Lower leg skin (tissue), 3 donors: ENCODE measurements at regions not wholly inside any gene's neighbourhood (a gene's known extent, or its start where the extent isn't known, plus 50 kb on each side); places are given as distances from the start of the nearest gene placed in this dataset.
"Not testable (repeated sequence)": the region's sequence is repeated elsewhere in the genome, so short reads cannot be mapped to it uniquely, and the experiment has no call there.

ENCODE experiments used
- POLR2A ChIP-seq, 2 donors: fragments of 450-650 bp; IDR thresholded peaks; one replicate each; pipeline ENCODE4 v1.6.1; 2016 to 2017; ENCODE audit warnings: antibody characterized with exemption in 2 of 2, mild to moderate bottlenecking in 1 of 2, moderate library complexity in 1 of 2
- TF ChIP-seq, protein P1 (sequence below), 3 donors: fragments of 450-650 bp; IDR thresholded peaks; one replicate each; pipeline ENCODE4 v1.5.1; 2016; ENCODE audit warnings: antibody characterized with exemption in 3 of 3, mild to moderate bottlenecking in 3 of 3, moderate library complexity in 2 of 3

DNA sequence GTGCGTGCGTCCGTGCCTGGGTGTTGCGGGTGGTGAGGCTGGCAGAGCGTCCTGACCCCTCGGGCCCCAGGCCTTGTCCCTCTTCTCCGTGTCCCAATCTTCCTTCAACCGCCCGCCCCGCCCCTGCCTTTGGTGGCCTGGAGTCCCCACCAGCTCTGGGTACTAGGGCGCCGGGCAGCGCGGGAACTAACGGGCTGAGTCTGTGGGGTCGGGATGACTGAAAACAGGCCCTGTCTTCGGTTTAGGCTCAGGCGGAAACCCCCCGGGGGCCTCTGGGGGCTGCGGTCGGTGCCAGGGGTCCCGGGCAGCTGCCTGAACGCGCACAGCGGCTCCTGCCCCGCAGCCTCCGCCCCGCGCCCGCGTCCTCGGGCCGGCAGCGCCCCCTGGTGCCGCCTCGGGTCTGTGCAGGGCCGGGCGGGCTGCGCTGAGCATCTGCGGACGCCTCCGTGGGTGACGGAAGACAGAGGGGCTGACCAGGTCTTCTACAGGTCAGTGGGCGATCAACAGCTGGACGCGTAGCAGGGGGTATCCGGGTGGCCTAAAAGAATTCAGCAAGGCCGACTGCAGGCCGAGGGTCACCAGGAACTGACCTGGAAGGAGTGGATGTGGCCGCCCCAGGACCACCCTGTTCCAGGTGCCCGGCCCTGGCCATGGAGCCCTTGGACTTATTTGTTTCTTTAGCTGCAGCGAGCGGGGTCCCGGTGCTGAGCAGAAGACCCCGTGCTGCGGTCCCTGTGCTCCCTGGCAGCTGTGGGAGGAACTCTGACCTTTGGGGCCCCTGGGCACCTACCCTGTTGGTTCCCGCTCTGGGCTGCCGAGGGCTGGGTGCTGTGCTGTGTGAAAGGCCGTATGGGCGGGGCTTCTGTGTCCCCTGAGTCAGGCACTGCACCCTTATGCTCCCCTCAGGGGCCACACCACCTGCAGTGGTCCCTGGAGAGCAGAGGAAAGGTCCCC lies 130.2 kb upstream of the LPCAT1 start:
- TF ChIP-seq, protein P1, sequence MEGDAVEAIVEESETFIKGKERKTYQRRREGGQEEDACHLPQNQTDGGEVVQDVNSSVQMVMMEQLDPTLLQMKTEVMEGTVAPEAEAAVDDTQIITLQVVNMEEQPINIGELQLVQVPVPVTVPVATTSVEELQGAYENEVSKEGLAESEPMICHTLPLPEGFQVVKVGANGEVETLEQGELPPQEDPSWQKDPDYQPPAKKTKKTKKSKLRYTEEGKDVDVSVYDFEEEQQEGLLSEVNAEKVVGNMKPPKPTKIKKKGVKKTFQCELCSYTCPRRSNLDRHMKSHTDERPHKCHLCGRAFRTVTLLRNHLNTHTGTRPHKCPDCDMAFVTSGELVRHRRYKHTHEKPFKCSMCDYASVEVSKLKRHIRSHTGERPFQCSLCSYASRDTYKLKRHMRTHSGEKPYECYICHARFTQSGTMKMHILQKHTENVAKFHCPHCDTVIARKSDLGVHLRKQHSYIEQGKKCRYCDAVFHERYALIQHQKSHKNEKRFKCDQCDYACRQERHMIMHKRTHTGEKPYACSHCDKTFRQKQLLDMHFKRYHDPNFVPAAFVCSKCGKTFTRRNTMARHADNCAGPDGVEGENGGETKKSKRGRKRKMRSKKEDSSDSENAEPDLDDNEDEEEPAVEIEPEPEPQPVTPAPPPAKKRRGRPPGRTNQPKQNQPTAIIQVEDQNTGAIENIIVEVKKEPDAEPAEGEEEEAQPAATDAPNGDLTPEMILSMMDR (IDR thresholded peaks at IDR 0.05): not testable (repeated sequence)
- TF ChIP-seq POLR2A (IDR thresholded peaks at IDR 0.05): not testable (repeated sequence)
